ENCODE measurements at regions not wholly inside any gene's neighbourhood (a gene's known extent, or its start where the extent isn't known, plus 50 kb on each side); places are given as distances from the start of the nearest gene placed in this dataset.

- no peak for TF ChIP-seq CTCF (IDR thresholded peaks at IDR 0.05; ENCODE audit: insufficient read depth, low read depth, low read length, missing control alignments)
- no peak for DNase-seq (ENCODE audit: low read depth)
- H3K4me3 ChIP-seq (ENCODE audit: low read length) = no peak overlapping the region
Observed at GRCh38 chr2:182477774-182478173, 50.9 kb upstream of the PDE1A start.

GRCh38 chr2:182481676-182482075 is 54.8 kb upstream of the PDE1A start:
- H3K4me3 ChIP-seq (ENCODE audit: low read length) = no peak overlapping the region
- no peak for TF ChIP-seq CTCF (IDR thresholded peaks at IDR 0.05; ENCODE audit: insufficient read depth, low read depth, low read length, missing control alignments)
- DNase-seq (ENCODE audit: low read depth) = no peak

GRCh38 chr2:182482511-182482910 is 55.7 kb upstream of the PDE1A start:
- TF ChIP-seq CTCF (IDR thresholded peaks at IDR 0.05; ENCODE audit: insufficient read depth, low read depth, low read length, missing control alignments) = no peak
- DNase-seq (ENCODE audit: low read depth) = no peak

GRCh38 chr2:182496596-182496995 is 69.8 kb upstream of the PDE1A start:
- no peak overlapping the region for H3K4me3 ChIP-seq (ENCODE audit: low read length)
- TF ChIP-seq CTCF (IDR thresholded peaks at IDR 0.05; ENCODE audit: insufficient read depth, low read depth, low read length, missing control alignments) = no peak

More at GRCh38 chr2:182482511-182482910, 55.7 kb upstream of the PDE1A start:
- H3K4me3 ChIP-seq (ENCODE audit: low read length) = no peak overlapping the region

GRCh38 chr2:182499706-182500470 is 73.1 kb upstream of the PDE1A start:
- DNase-seq (ENCODE audit: low read depth) = no peak
- no peak for TF ChIP-seq CTCF (IDR thresholded peaks at IDR 0.05; ENCODE audit: insufficient read depth, low read depth, low read length, missing control alignments)
- no peak overlapping the region for H3K4me3 ChIP-seq (ENCODE audit: low read length)

More at GRCh38 chr2:182496596-182496995, 69.8 kb upstream of the PDE1A start:
- peak; percentile 6 for DNase-seq (ENCODE audit: low read depth)

GRCh38 chr2:182503886-182504285 is 77.0 kb upstream of the PDE1A start:
- H3K4me3 ChIP-seq (ENCODE audit: low read length) = no peak overlapping the region
- TF ChIP-seq CTCF (IDR thresholded peaks at IDR 0.05; ENCODE audit: insufficient read depth, low read depth, low read length, missing control alignments) = no peak
- peak; percentile 35 for DNase-seq (ENCODE audit: low read depth)

- TF ChIP-seq CTCF (IDR thresholded peaks at IDR 0.05; ENCODE audit: insufficient read depth, low read depth, low read length, missing control alignments) = no peak
- no peak overlapping the region for H3K4me3 ChIP-seq (ENCODE audit: low read length)
- peak; percentile 42 for DNase-seq (ENCODE audit: low read depth)
Observed at GRCh38 chr2:182504903-182505302, 78.1 kb upstream of the PDE1A start.

Data from epithelial cell of esophagus (primary cell).